Activated CD4-positive, alpha-beta T cell treated with anti-CD3 and anti-CD28 coated beads, Interleukin-2, amount 10 ng/mL, durations not matched to agents 7 days and 5 days (primary cell): ENCODE measurements at regions not wholly inside any gene's neighbourhood (a gene's known extent, or its start where the extent isn't known, plus 50 kb on each side); places are given as distances from the start of the nearest gene placed in this dataset.

Source experiments
- CTCF ChIA-PET: fragments of 350-600 bp; sonication (Branson Sonifier 250); formaldehyde crosslinking; loops from one replicate; lab custom pipeline; 2021; ENCODE audit warnings: antibody characterized with exemption; lab: Charles Lee
- POLR2A ChIA-PET: fragments of 350-600 bp; sonication (Branson Sonifier 250); formaldehyde crosslinking; loops from one replicate; lab custom pipeline; 2021; ENCODE audit warnings: antibody characterized with exemption; lab: Charles Lee
- DNase-seq: peaks from one replicate; pipeline ENCODE4 v3.0.0-alpha.2; 2020
- H3K27ac Mint-ChIP-seq: one replicate; pipeline ENCODE4 v1.8.0; 2021; ENCODE audit warnings: mild to moderate bottlenecking, moderate library complexity, mixed read lengths
- H3K27me3 Mint-ChIP-seq: one replicate; pipeline ENCODE4 v1.8.0; 2021; ENCODE audit warnings: mixed read lengths
- H3K36me3 Mint-ChIP-seq: one replicate; pipeline ENCODE4 v1.8.0; 2021; ENCODE audit warnings: low read depth, mixed read lengths
- H3K4me1 Mint-ChIP-seq: one replicate; pipeline ENCODE4 v1.8.0; 2021; ENCODE audit warnings: mixed read lengths
- H3K4me3 Mint-ChIP-seq: one replicate; pipeline ENCODE4 v1.8.0; 2021; ENCODE audit warnings: mild to moderate bottlenecking, moderate library complexity, mixed read lengths
- H3K9me3 Mint-ChIP-seq: one replicate; pipeline ENCODE4 v1.8.0; 2021; ENCODE audit warnings: mixed read lengths

DNA sequence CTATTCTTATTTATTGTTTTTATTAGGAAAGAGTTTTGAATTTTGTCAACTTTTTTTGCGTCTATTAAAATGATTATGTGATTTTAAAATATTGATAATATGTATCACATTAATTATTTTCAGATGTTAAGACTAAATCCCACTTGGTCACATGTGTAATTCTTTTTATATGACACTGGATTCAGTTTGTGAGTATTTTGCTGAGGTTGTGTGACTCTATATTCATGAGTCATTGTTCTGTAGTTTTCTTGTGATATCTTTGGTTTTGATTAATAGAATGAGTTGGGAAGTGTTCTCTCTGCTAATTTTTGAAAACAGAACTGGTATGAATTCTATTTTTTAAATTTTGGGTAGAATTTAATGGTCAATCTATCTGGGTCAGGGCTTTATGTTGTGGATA is 317.9 kb downstream of the ETS1 start:
- Mint-ChIP-seq H3K4me3 (no peak overlapping the region), H3K9me3 (peaks cover 8% of the 10 kb centered on the region), H3K4me1 (peaks cover 14% of the 10 kb centered on the region), H3K27ac (no peak overlapping the region), H3K36me3 (peaks cover 4% of the 10 kb centered on the region), H3K27me3 (peaks cover 4% of the 10 kb centered on the region)
- ChIA-PET POLR2A (no interaction called here), CTCF (interaction anchor here (1.4 kb wide), 1 partner anchor 15 kb away, joined by 3 read pairs; no protein-coding TSS in a partner anchor)
- no peak for DNase-seq

- Mint-ChIP-seq H3K9me3 (no peaks in the 10 kb centered on the region), H3K27ac (no peak overlapping the region), H3K4me3 (no peak overlapping the region), H3K27me3 (peaks cover 12% of the 10 kb centered on the region), H3K36me3 (no peaks in the 10 kb centered on the region), H3K4me1 (peaks cover 6% of the 10 kb centered on the region)
- DNase-seq, result no peak
- ChIA-PET CTCF (interaction anchor here (1.0 to 1.1 kb wide), 3 partner anchors 13 to 169 kb away, joined by 3 read pairs; no protein-coding TSS in a partner anchor), POLR2A (no interaction called here)
Measured at GRCh38 chr11:128266893-128267292, 320.5 kb downstream of the ETS1 start.

DNA sequence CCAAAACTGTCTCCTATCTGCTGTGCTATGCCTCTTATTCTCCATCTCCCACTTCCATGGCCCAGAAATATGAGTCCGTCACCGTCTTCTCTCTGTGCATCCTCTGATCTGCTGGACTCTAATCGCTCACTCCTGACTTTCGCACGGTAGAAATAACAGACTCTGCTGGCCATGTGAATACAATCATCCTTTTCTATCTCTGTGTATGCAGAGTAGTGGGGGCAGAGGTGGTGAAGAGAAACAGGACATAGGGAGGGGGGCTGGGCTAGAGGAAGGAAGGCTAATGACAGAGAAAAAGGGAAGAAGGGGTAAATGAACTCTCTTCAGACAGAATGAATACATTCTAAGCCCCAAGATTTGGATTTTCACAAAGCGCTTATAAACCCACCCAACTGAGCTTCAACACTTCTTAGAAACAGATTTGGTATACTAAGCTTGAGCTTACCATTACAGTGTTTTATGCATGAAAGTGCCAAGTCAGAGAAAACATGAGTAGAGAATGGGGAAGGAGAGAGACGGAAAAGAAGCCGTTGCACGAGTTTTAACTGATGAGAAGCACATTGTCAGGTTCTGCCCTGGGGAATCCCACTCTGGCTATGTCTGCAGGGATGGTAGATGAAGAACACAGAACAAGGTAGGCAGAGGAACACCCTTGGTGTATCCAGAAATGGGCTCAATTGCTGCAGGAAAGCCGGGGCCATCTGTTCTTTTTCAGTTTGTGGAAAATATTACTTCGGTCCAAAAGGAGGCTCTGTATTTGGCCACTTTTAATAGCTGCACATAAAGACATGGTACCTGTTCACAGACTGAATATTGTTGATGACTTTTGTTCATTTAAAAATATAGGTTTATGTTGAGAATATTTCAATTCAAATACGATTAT is 324.7 kb downstream of the ETS1 start:
- Mint-ChIP-seq H3K4me3 (no peak overlapping the region), H3K36me3 (no peaks in the 10 kb centered on the region), H3K9me3 (no peaks in the 10 kb centered on the region), H3K27me3 (peaks cover 8% of the 10 kb centered on the region), H3K27ac (no peak overlapping the region), H3K4me1 (peaks cover 1% of the 10 kb centered on the region)
- DNase-seq, result no peak
- ChIA-PET CTCF (no interaction called here), POLR2A (no interaction called here)

DNA sequence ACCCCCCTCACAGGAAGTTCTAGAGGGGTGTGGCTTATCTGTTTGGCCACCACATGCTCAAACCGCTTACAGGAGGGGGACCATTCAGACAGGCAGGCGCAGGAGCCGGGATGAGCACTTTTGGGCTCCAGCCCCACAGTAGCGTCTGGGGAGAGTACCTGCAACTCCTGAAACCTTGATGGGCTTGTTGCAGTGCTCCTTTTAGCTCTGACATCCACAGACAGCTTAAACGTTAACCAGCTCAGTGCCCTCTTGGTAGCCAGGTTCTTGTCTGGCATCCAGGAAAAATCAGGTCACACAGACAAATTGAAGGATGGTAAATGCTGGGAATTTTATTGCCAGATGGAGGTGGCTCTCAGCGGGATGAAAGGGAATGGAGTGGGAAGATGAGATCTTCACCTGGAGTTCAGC is 326.3 kb downstream of the ETS1 start:
- Mint-ChIP-seq H3K4me3 (no peak overlapping the region), H3K4me1 (peaks cover 1% of the 10 kb centered on the region), H3K27ac (no peak overlapping the region), H3K9me3 (no peaks in the 10 kb centered on the region), H3K36me3 (no peaks in the 10 kb centered on the region), H3K27me3 (peaks cover 8% of the 10 kb centered on the region)
- CTCF ChIA-PET, result no interaction called here
- no peak for DNase-seq
- POLR2A ChIA-PET, result no interaction called here

- ChIA-PET POLR2A (no interaction called here), CTCF (no interaction called here)
- Mint-ChIP-seq H3K4me1 (peaks cover 1% of the 10 kb centered on the region), H3K27ac (no peak overlapping the region), H3K27me3 (peaks cover 8% of the 10 kb centered on the region), H3K36me3 (no peaks in the 10 kb centered on the region), H3K4me3 (no peak overlapping the region), H3K9me3 (no peaks in the 10 kb centered on the region)
- DNase-seq, result no peak
Measured at GRCh38 chr11:128260398-128260797, 327.0 kb downstream of the ETS1 start.

DNA sequence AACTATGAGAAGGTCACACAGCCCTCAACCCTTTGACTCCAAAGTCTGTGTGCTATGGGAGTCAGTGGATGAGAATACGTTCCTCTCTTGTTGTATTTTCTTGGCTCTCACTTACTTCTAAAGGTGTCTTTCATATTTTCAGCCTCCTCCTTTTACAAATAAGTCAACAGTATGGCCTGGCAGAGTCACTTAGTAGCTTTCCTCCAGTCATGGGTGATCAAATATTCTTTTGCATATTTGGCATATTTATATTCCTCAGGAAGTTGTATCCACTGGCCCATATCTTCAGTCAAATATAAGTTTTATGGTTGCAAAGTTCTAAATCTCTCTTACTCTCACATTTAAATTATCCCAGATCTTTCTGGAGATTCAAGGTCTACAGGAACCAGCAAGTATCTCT is 327.5 kb downstream of the ETS1 start:
- ChIA-PET POLR2A (no interaction called here), CTCF (interaction anchor here (1.2 kb wide), 1 partner anchor 306 kb away, joined by 3 read pairs; no protein-coding TSS in a partner anchor)
- Mint-ChIP-seq H3K36me3 (no peaks in the 10 kb centered on the region), H3K9me3 (no peaks in the 10 kb centered on the region), H3K4me1 (peaks cover 1% of the 10 kb centered on the region), H3K27me3 (peaks cover 8% of the 10 kb centered on the region), H3K27ac (no peak overlapping the region), H3K4me3 (no peak overlapping the region)
- DNase-seq, result no peak

DNA sequence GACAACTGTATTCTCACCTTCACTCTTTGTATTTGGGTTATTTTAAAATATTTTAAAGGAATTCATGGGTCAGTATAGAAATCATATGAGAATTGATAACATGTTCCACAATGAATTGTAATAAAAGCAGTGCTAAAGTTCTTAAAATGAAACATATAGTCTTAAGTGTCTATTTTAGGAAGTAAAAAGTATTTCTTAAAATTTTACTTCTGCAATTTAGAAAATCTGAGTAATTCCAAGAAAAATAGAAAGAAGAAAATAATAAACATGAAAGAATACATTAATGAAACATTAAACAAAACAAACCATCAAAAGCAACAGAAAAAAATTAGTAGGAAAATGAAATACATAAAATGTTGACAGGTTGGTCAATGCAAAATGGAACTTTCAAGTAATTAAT is 332.4 kb downstream of the ETS1 start:
- DNase-seq, result no peak
- no peak overlapping the region for H3K27ac Mint-ChIP-seq
- H3K4me1 Mint-ChIP-seq, result no peaks in the 10 kb centered on the region
- H3K4me3 Mint-ChIP-seq, result no peak overlapping the region
- ChIA-PET CTCF (interaction anchor here (1.1 to 1.4 kb wide), 2 partner anchors 11 to 15 kb away, joined by 3 read pairs; no protein-coding TSS in a partner anchor), POLR2A (no interaction called here)
- H3K27me3 Mint-ChIP-seq, result no peaks in the 10 kb centered on the region
- no peaks in the 10 kb centered on the region for H3K36me3 Mint-ChIP-seq
- H3K9me3 Mint-ChIP-seq, result no peaks in the 10 kb centered on the region

- H3K27ac Mint-ChIP-seq, result no peak overlapping the region
- no peaks in the 10 kb centered on the region for H3K36me3 Mint-ChIP-seq
- ChIA-PET POLR2A (no interaction called here), CTCF (interaction anchor here (1.1 to 1.4 kb wide), 2 partner anchors 8 to 27 kb away, joined by 3 to 4 read pairs; no protein-coding TSS in a partner anchor)
- no peaks in the 10 kb centered on the region for H3K4me1 Mint-ChIP-seq
- no peaks in the 10 kb centered on the region for H3K9me3 Mint-ChIP-seq
- DNase-seq, result no peak
- no peak overlapping the region for H3K4me3 Mint-ChIP-seq
- no peaks in the 10 kb centered on the region for H3K27me3 Mint-ChIP-seq
Measured at GRCh38 chr11:128251140-128251539, 336.2 kb downstream of the ETS1 start.

DNA sequence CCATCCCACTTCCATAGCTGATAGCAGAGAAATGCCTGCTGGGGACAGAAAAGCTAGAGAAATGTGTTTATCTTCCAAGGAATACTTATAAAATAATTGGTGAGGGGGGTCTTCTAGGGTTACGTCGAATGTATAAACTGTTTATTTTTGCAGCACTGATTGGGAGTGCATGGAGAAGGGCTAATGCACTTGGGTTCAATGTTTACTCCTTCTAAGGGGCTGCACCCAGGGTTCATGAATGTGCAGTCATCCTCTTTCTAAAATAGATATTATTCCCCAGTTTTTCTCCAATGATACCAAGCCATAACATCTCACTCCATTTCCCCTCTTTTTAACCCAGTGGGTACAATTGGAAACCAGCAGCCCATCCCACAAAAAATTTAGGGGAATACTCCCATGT is 336.9 kb downstream of the ETS1 start:
- no peak overlapping the region for H3K4me3 Mint-ChIP-seq
- no peaks in the 10 kb centered on the region for H3K27me3 Mint-ChIP-seq
- no peaks in the 10 kb centered on the region for H3K36me3 Mint-ChIP-seq
- H3K27ac Mint-ChIP-seq, result no peak overlapping the region
- H3K4me1 Mint-ChIP-seq, result no peaks in the 10 kb centered on the region
- DNase-seq, result no peak
- ChIA-PET CTCF (no interaction called here), POLR2A (no interaction called here)
- H3K9me3 Mint-ChIP-seq, result no peaks in the 10 kb centered on the region

- ChIA-PET CTCF (no interaction called here), POLR2A (interaction anchor here (0.6 kb wide), 1 partner anchor 364 kb away, joined by 4 read pairs; no protein-coding TSS in a partner anchor)
- no peak overlapping the region for H3K27ac Mint-ChIP-seq
- no peaks in the 10 kb centered on the region for H3K27me3 Mint-ChIP-seq
- no peaks in the 10 kb centered on the region for H3K9me3 Mint-ChIP-seq
- no peak for DNase-seq
- H3K4me3 Mint-ChIP-seq, result no peak overlapping the region
- H3K36me3 Mint-ChIP-seq, result no peaks in the 10 kb centered on the region
- no peaks in the 10 kb centered on the region for H3K4me1 Mint-ChIP-seq
Measured at GRCh38 chr11:128246810-128247594, 340.4 kb downstream of the ETS1 start.

DNA sequence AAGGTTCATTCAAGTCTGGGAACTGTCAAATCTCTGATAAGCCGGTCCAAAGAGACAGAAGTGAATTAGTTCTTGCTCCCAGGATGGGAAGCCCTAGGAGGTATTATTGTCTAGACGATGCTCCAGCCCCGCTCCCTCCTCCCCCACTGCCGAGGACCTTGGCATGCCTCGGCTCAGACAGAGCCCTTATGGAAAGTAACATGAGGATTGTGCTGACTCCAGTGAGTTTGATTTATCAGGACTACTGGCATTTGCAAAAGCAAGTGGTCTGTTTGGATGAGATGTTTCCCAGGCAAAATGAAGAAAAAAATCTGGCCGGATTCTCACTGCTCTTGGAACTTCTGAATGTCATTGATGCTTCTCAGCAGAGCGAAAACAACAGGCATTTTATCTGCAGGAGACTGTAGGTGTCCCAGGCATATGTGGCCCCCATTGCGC is 341.0 kb downstream of the ETS1 start:
- no peak overlapping the region for H3K4me3 Mint-ChIP-seq
- no peak for DNase-seq
- ChIA-PET POLR2A (no interaction called here), CTCF (no interaction called here)
- H3K4me1 Mint-ChIP-seq, result no peaks in the 10 kb centered on the region
- H3K27ac Mint-ChIP-seq, result no peak overlapping the region
- H3K27me3 Mint-ChIP-seq, result no peaks in the 10 kb centered on the region
- no peaks in the 10 kb centered on the region for H3K36me3 Mint-ChIP-seq
- H3K9me3 Mint-ChIP-seq, result no peaks in the 10 kb centered on the region

DNA sequence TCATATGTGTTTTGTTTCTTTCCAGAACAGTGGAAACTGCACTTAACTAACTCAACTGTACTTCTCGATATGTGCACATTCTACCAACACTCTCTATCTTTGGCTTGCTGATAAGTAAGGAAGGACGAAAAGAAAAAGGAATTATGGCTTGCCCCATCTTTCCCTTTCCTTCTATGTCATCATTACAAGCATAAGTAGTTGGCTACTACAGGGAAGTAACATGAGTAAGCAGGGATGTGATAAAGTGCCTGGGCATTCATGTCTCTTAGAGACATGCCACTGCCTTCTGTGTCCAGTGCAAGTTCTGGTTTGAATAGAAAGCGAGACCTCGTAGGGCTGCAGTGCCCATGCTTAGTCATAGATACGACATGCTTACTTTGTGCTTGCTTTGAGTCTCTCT is 342.5 kb downstream of the ETS1 start:
- no peaks in the 10 kb centered on the region for H3K36me3 Mint-ChIP-seq
- POLR2A ChIA-PET, result no interaction called here
- no peak overlapping the region for H3K4me3 Mint-ChIP-seq
- H3K27ac Mint-ChIP-seq, result no peak overlapping the region
- H3K27me3 Mint-ChIP-seq, result no peaks in the 10 kb centered on the region
- DNase-seq, result no peak
- no peaks in the 10 kb centered on the region for H3K9me3 Mint-ChIP-seq
- H3K4me1 Mint-ChIP-seq, result no peaks in the 10 kb centered on the region
- CTCF ChIA-PET, result interaction anchor here (1.2 kb wide), 1 partner anchor 8 kb away, joined by 4 read pairs; no protein-coding TSS in a partner anchor

- H3K4me1 Mint-ChIP-seq, result peaks cover 19% of the 10 kb centered on the region
- H3K36me3 Mint-ChIP-seq, result no peaks in the 10 kb centered on the region
- H3K27ac Mint-ChIP-seq, result no peak overlapping the region
- CTCF ChIA-PET, result interaction anchor here (0.6 to 1.3 kb wide), 4 partner anchors 9 to 606 kb away, joined by 3 to 4 read pairs (median 4); no protein-coding TSS in a partner anchor
- POLR2A ChIA-PET, result no interaction called here
- H3K27me3 Mint-ChIP-seq, result no peaks in the 10 kb centered on the region
- no peak for DNase-seq
- H3K4me3 Mint-ChIP-seq, result no peak overlapping the region
- no peaks in the 10 kb centered on the region for H3K9me3 Mint-ChIP-seq
Measured at GRCh38 chr11:128242451-128242850, 344.9 kb downstream of the ETS1 start.
